NCI-H2227 (cell line): ENCODE measurements at regions not wholly inside any gene's neighbourhood (a gene's known extent, or its start where the extent isn't known, plus 50 kb on each side); places are given as distances from the start of the nearest gene placed in this dataset.
"Not testable (repeated sequence)": the region's sequence is repeated elsewhere in the genome, so short reads cannot be mapped to it uniquely, and the experiment has no call there.

Experiments used
- DNase-seq: peaks from one replicate; lab custom pipeline; 2025; ENCODE audit not compliant: unreplicated experiment; lab: John Stamatoyannopoulos, UW

GRCh38 chr3:32042867-32043266 is 61.3 kb downstream of the ZNF860 start:
- DNase-seq, result not testable (repeated sequence)

GRCh38 chr3:32045091-32045915 is 61.1 kb upstream of the GPD1L start:
- DNase-seq, result peak; percentile 27

GRCh38 chr3:32046102-32046501 is 60.3 kb upstream of the GPD1L start:
- DNase-seq, result no peak

DNA sequence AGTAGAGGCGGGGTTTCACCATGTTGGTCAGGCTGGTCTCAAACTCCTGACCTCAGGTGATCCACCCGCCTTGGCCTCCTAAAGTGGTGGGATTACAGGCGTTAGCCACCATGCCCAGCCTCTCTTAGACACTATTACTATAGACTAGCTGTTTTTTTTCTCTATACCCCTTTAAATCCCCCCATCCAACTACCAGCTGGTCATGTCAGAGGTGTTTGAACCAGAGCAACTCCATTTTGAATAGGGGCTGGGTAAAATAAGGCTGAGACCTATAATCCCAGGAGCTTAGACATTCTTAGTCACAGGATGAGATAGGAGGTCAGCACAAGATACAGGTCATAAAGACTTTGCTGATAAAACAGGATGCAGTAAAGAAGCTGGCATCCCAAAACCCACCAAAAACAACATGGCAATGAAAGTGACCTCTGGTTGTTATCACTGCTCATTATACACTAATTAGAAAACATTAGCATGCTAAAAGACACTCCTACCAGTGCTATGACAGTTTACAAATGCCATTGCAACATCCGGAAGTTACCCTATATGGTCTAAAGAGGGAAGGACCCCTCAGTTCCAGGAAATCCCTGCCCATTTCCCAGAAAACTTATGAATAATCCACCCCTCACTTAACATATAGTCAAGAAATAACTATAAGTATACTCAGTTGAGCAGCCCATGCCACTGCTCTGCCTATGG is 57.8 kb upstream of the GPD1L start:
- DNase-seq, result no peak

DNA sequence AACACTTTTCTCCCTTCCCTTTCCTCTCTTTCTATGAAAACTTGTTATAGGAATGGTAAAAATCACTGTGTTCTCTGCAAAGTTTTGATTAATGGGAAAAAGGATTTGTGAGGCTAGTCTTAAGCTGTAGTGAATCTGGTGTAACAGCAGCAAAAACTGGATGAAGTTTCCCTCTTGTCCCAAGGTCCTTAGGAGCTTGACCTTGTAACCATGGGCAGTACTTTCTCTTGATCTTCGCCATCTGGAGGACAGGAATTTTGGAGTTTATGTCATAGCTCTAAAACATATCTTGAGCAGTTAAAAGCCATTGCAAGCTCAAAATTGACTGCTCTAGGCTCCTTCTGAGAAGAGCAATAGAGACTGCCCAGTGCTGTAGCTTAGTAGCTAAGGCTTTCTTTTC is 56.5 kb upstream of the GPD1L start:
- no peak for DNase-seq

DNA sequence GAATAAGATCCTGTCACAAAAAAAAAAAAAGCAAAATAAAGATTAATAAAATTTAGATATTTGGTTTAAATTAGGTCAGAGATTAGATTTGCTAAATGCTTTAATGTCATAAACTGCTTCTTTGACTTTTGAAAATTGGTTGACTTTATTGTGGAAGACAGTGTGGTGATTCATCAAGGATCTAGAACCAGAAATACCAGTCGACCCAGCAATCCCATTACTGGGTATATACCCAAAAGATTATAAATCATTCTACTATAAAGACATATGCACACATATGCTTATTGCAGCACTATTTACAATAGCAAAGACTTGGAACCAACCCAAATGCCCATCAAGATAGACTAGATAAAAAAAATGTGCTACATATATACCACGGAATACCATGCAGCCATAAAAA is 54.2 kb upstream of the GPD1L start:
- DNase-seq, result not testable (repeated sequence)

DNA sequence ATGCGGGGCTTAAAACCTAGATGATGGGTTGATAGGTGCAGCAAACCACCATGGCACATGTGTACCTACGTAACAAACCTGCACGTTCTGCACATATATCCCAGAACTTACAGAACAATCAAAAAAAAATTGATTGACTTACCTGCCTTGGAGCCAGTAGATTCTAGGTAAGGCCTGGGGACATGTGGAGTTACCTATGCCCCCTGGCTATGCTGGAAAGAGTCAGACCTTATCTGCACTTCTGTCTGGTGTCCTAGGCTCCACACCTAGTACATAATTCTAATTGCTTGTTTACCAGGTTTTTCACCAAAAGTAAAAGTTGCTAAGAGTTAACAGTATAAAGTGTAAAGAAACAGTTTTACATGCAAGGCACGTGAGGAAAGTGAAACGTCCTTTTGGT is 53.6 kb upstream of the GPD1L start:
- DNase-seq, result not testable (repeated sequence)

DNA sequence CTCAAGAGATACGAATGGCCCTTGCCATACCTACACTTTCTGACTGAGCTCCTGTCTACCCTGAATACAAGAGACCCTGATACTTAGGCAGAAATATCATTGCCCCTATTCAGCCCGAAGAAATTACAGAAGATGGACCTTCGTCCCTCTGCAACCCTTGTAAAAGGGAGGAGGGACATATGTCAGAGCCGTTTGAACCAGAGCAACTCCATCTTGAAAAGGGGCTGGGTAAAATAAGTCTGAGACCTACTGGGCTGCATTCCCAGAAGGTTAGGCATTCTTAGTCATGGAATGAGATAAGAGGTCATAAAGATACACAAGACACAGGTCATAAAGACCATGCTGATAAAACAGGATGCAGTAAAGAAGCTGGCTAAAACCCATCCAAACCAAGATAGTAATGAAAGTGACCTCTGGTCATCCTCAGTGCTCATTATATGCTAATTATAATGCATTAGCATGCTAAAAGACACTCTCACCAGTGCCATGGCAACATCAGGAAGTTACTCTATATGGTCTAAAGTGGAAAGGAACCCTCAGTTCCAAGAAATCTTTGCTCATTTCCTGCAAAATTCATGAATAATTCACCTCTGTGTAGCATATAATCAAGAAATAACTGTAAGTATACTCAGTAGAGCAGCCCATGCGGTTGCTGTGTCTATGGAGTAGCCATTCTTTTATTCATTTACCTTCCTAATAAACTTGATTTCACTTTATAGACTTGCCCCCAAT is 49.7 kb upstream of the GPD1L start:
- DNase-seq, result no peak
